ENCODE measurements at regions not wholly inside any gene's neighbourhood (a gene's known extent, or its start where the extent isn't known, plus 50 kb on each side); places are given as distances from the start of the nearest gene placed in this dataset.

- DNase-seq (ENCODE audit: low read depth) = no peak
These were observed 106.3 kb upstream of the SSBP2 start for GRCh38 chr5:81856948-81857928.

GRCh38 chr5:81855591-81855990 is 104.7 kb upstream of the SSBP2 start:
- no peak for DNase-seq (ENCODE audit: low read depth)

GRCh38 chr5:81854915-81855314 is 104.0 kb upstream of the SSBP2 start:
- DNase-seq (ENCODE audit: low read depth) = no peak

- no peak for DNase-seq (ENCODE audit: low read depth)
These were observed 103.6 kb upstream of the SSBP2 start for GRCh38 chr5:81854485-81854884.

- DNase-seq (ENCODE audit: low read depth) = no peak
These were observed 102.1 kb upstream of the SSBP2 start for GRCh38 chr5:81853030-81853357.

- peak; percentile 22 for DNase-seq (ENCODE audit: low read depth)
These were observed 101.6 kb upstream of the SSBP2 start for GRCh38 chr5:81852291-81853029.

GRCh38 chr5:81851481-81852178 is 100.7 kb upstream of the SSBP2 start:
- peak; percentile 95 for DNase-seq (ENCODE audit: low read depth)

- DNase-seq (ENCODE audit: low read depth) = peak; percentile 70
These were observed 99.8 kb upstream of the SSBP2 start for GRCh38 chr5:81850501-81851357.

GRCh38 chr5:81849770-81850367 is 99.0 kb upstream of the SSBP2 start:
- DNase-seq (ENCODE audit: low read depth) = no peak

GRCh38 chr5:81848362-81848880 is 97.5 kb upstream of the SSBP2 start:
- DNase-seq (ENCODE audit: low read depth) = peak; percentile 32

GRCh38 chr5:81846301-81846700 is 95.4 kb upstream of the SSBP2 start:
- DNase-seq (ENCODE audit: low read depth) = no peak

GRCh38 chr5:81843845-81844244 is 92.9 kb upstream of the SSBP2 start:
- no peak for DNase-seq (ENCODE audit: low read depth)

GRCh38 chr5:81842795-81843398 is 92.0 kb upstream of the SSBP2 start:
- DNase-seq (ENCODE audit: low read depth) = no peak

GRCh38 chr5:81839034-81839433 is 88.1 kb upstream of the SSBP2 start:
- no peak for DNase-seq (ENCODE audit: low read depth)

GRCh38 chr5:81838307-81838906 is 87.5 kb upstream of the SSBP2 start:
- DNase-seq (ENCODE audit: low read depth) = peak; percentile 70

GRCh38 chr5:81837667-81838306 is 86.9 kb upstream of the SSBP2 start:
- DNase-seq (ENCODE audit: low read depth) = no peak

- no peak for DNase-seq (ENCODE audit: low read depth)
These were observed 85.0 kb upstream of the SSBP2 start for GRCh38 chr5:81835814-81836367.

- no peak for DNase-seq (ENCODE audit: low read depth)
These were observed 83.2 kb upstream of the SSBP2 start for GRCh38 chr5:81834021-81834660.

GRCh38 chr5:81830596-81830995 is 79.7 kb upstream of the SSBP2 start:
- no peak for DNase-seq (ENCODE audit: low read depth)
